ENCODE measurements at regions not wholly inside any gene's neighbourhood (a gene's known extent, or its start where the extent isn't known, plus 50 kb on each side); places are given as distances from the start of the nearest gene placed in this dataset.

- no peak overlapping the region for H3K9ac ChIP-seq (ENCODE audit: low read depth, low read length)
Observed at GRCh38 chr15:39239562-39239961, 341.3 kb upstream of the THBS1 start.

GRCh38 chr15:39242345-39242744 lies 338.5 kb upstream of the THBS1 start:
- H3K9me3 ChIP-seq (ENCODE audit: control insufficient read depth, insufficient read depth, low read length) = no peaks in the 10 kb centered on the region
- no peak overlapping the region for H3K9ac ChIP-seq (ENCODE audit: low read depth, low read length)
- H3K36me3 ChIP-seq (ENCODE audit: control insufficient read depth, insufficient read depth, low read length) = no peaks in the 10 kb centered on the region
- H3K4me3 ChIP-seq (ENCODE audit: low read depth, low read length) = no peak overlapping the region
- H3K27me3 ChIP-seq (ENCODE audit: control insufficient read depth, insufficient read depth, low read length) = no peaks in the 10 kb centered on the region
- no peaks in the 10 kb centered on the region for H3K4me1 ChIP-seq (ENCODE audit: control insufficient read depth, insufficient read depth, low read length)

More at GRCh38 chr15:39239562-39239961, 341.3 kb upstream of the THBS1 start:
- H3K4me1 ChIP-seq (ENCODE audit: control insufficient read depth, insufficient read depth, low read length) = no peaks in the 10 kb centered on the region
- no peaks in the 10 kb centered on the region for H3K36me3 ChIP-seq (ENCODE audit: control insufficient read depth, insufficient read depth, low read length)
- no peaks in the 10 kb centered on the region for H3K27me3 ChIP-seq (ENCODE audit: control insufficient read depth, insufficient read depth, low read length)
- no peak overlapping the region for H3K4me3 ChIP-seq (ENCODE audit: low read depth, low read length)
- H3K9me3 ChIP-seq (ENCODE audit: control insufficient read depth, insufficient read depth, low read length) = no peaks in the 10 kb centered on the region

GRCh38 chr15:39243396-39243795 lies 337.5 kb upstream of the THBS1 start:
- H3K27me3 ChIP-seq (ENCODE audit: control insufficient read depth, insufficient read depth, low read length) = no peaks in the 10 kb centered on the region
- H3K9me3 ChIP-seq (ENCODE audit: control insufficient read depth, insufficient read depth, low read length) = no peaks in the 10 kb centered on the region
- no peak overlapping the region for H3K4me3 ChIP-seq (ENCODE audit: low read depth, low read length)
- H3K4me1 ChIP-seq (ENCODE audit: control insufficient read depth, insufficient read depth, low read length) = no peaks in the 10 kb centered on the region
- no peaks in the 10 kb centered on the region for H3K36me3 ChIP-seq (ENCODE audit: control insufficient read depth, insufficient read depth, low read length)
- no peak overlapping the region for H3K9ac ChIP-seq (ENCODE audit: low read depth, low read length)

DNA sequence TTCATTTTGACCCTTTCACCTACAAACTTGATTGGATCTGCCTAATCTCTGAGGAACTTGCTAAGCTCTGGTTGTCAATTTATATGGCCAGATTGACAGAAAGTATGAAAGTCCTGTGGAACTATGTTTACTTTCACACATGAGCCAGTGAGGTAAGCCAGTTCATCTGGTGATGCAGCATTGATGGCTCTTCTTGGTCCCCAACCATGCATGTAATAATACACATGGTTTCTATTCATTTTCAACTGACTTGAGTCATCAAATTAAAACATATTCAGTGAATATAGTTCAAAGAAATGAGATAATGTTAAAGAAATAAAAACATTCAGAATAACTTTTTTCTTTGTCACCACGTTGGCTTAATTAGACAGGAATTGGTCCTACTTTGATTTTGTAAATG lies 336.1 kb upstream of the THBS1 start:
- Histone ChIP-seq H3K27me3 (ENCODE audit: control insufficient read depth, insufficient read depth, low read length) (no peaks in the 10 kb centered on the region), H3K36me3 (ENCODE audit: control insufficient read depth, insufficient read depth, low read length) (no peaks in the 10 kb centered on the region), H3K4me3 (ENCODE audit: low read depth, low read length) (no peak overlapping the region), H3K9ac (ENCODE audit: low read depth, low read length) (no peak overlapping the region), H3K4me1 (ENCODE audit: control insufficient read depth, insufficient read depth, low read length) (no peaks in the 10 kb centered on the region), H3K9me3 (ENCODE audit: control insufficient read depth, insufficient read depth, low read length) (no peaks in the 10 kb centered on the region)

GRCh38 chr15:39246523-39246922 lies 334.4 kb upstream of the THBS1 start:
- H3K36me3 ChIP-seq (ENCODE audit: control insufficient read depth, insufficient read depth, low read length) = no peaks in the 10 kb centered on the region

GRCh38 chr15:39247574-39247973 lies 333.3 kb upstream of the THBS1 start:
- Histone ChIP-seq H3K4me3 (ENCODE audit: low read depth, low read length) (no peak overlapping the region), H3K4me1 (ENCODE audit: control insufficient read depth, insufficient read depth, low read length) (no peaks in the 10 kb centered on the region), H3K9me3 (ENCODE audit: control insufficient read depth, insufficient read depth, low read length) (no peaks in the 10 kb centered on the region), H3K36me3 (ENCODE audit: control insufficient read depth, insufficient read depth, low read length) (no peaks in the 10 kb centered on the region), H3K9ac (ENCODE audit: low read depth, low read length) (no peak overlapping the region), H3K27me3 (ENCODE audit: control insufficient read depth, insufficient read depth, low read length) (no peaks in the 10 kb centered on the region)

More at GRCh38 chr15:39246523-39246922, 334.4 kb upstream of the THBS1 start:
- Histone ChIP-seq H3K9me3 (ENCODE audit: control insufficient read depth, insufficient read depth, low read length) (no peaks in the 10 kb centered on the region), H3K9ac (ENCODE audit: low read depth, low read length) (no peak overlapping the region), H3K4me1 (ENCODE audit: control insufficient read depth, insufficient read depth, low read length) (no peaks in the 10 kb centered on the region), H3K4me3 (ENCODE audit: low read depth, low read length) (no peak overlapping the region), H3K27me3 (ENCODE audit: control insufficient read depth, insufficient read depth, low read length) (no peaks in the 10 kb centered on the region)

DNA sequence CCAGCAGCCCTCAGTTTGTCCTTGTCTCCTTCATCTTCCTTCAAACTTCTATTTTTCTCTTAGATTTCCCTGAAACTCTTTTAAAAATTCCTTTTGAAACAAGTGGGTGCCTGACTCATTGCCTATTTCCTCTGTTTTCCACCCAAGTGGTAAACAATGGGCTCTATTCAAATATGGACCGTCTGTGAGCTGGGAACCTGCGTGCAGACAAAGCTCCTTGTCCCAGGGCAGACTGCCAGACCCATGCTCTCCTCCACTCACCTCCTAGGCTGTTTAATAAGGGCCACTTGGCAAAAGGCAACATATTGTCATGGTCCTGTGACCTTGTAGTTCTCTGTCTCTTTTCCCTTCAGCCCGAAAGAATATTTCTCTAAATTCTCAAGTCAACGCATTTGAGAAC lies 332.7 kb upstream of the THBS1 start:
- no peak overlapping the region for H3K9ac ChIP-seq (ENCODE audit: low read depth, low read length)
- no peaks in the 10 kb centered on the region for H3K27me3 ChIP-seq (ENCODE audit: control insufficient read depth, insufficient read depth, low read length)
- H3K4me3 ChIP-seq (ENCODE audit: low read depth, low read length) = no peak overlapping the region
- no peaks in the 10 kb centered on the region for H3K9me3 ChIP-seq (ENCODE audit: control insufficient read depth, insufficient read depth, low read length)
- H3K4me1 ChIP-seq (ENCODE audit: control insufficient read depth, insufficient read depth, low read length) = no peaks in the 10 kb centered on the region
- no peaks in the 10 kb centered on the region for H3K36me3 ChIP-seq (ENCODE audit: control insufficient read depth, insufficient read depth, low read length)

DNA sequence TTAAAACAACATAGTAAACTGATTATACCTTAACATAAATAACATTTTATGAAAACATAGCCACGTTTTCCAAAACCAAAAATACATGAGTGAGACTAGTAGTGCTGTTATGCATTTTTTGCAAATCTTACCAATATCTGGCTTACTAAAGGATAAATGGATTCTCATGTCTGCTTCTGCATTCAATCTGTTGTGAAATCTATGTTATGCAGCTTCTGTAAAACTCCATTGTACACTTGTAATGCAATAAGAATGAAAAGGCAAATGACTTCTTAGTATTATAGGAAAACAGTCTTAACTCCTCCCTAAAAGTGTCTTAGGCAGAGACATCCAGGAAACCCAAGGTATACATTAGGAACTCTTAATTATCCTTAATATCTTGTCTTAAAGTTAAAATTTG lies 330.9 kb upstream of the THBS1 start:
- Histone ChIP-seq H3K9ac (ENCODE audit: low read depth, low read length) (no peak overlapping the region), H3K9me3 (ENCODE audit: control insufficient read depth, insufficient read depth, low read length) (no peaks in the 10 kb centered on the region), H3K4me3 (ENCODE audit: low read depth, low read length) (no peak overlapping the region), H3K4me1 (ENCODE audit: control insufficient read depth, insufficient read depth, low read length) (no peaks in the 10 kb centered on the region), H3K27me3 (ENCODE audit: control insufficient read depth, insufficient read depth, low read length) (no peaks in the 10 kb centered on the region), H3K36me3 (ENCODE audit: control insufficient read depth, insufficient read depth, low read length) (no peaks in the 10 kb centered on the region)

- Histone ChIP-seq H3K4me1 (ENCODE audit: control insufficient read depth, insufficient read depth, low read length) (no peaks in the 10 kb centered on the region), H3K36me3 (ENCODE audit: control insufficient read depth, insufficient read depth, low read length) (no peaks in the 10 kb centered on the region), H3K9ac (ENCODE audit: low read depth, low read length) (no peak overlapping the region), H3K27me3 (ENCODE audit: control insufficient read depth, insufficient read depth, low read length) (no peaks in the 10 kb centered on the region), H3K4me3 (ENCODE audit: low read depth, low read length) (no peak overlapping the region), H3K9me3 (ENCODE audit: control insufficient read depth, insufficient read depth, low read length) (no peaks in the 10 kb centered on the region)
Observed at GRCh38 chr15:39250460-39251186, 330.3 kb upstream of the THBS1 start.

DNA sequence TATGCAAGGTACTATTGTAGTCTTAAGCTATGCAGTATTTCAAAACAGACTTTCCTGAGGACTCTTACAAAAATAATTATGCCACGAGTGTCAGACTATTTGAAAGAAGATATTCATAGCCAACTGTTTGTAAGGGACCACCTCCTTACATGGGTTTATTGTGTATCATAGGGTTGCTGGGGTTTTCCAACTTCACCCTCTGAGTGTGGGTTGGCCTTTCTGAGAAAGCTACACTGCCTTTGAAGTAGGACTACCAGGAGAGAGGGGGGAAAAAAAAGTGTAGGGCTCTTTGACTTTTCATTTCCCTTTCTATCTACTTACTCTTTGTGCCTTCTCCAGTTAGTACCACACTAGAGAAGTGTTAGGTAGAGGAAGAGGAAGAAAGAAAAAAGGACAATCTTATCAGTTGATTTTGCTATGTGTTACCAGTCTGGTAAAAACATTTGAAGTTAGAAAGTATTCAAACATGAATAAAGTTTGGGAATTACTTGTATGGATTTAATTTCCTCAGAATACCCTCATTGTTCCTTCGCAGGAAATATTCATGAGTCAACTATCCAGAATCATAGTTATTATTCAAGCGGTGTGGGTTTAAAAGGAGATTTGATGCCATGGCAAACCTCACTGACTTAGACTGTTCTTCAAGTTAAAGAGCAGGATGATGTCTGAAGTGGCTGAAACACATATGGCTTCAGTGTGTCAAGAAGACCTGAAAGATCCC lies 329.3 kb upstream of the THBS1 start:
- Histone ChIP-seq H3K9me3 (ENCODE audit: control insufficient read depth, insufficient read depth, low read length) (no peaks in the 10 kb centered on the region), H3K4me1 (ENCODE audit: control insufficient read depth, insufficient read depth, low read length) (no peaks in the 10 kb centered on the region), H3K27me3 (ENCODE audit: control insufficient read depth, insufficient read depth, low read length) (no peaks in the 10 kb centered on the region), H3K36me3 (ENCODE audit: control insufficient read depth, insufficient read depth, low read length) (no peaks in the 10 kb centered on the region), H3K9ac (ENCODE audit: low read depth, low read length) (no peak overlapping the region), H3K4me3 (ENCODE audit: low read depth, low read length) (no peak overlapping the region)

DNA sequence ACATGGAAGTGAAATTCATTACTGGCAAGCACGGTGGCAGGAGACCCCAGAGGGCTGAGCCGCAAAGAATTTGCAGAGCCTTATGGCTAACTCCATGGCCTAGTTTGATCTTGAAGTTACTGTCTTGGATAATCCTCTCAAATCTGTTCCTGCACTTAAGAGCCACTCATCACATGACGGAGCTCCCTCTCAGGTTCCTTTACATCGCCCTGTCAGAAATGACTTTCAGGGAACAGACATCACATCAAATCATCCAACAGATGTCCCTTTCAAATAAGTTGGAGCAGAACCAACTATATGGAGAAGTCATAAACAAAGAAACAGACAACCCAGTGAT lies 328.8 kb upstream of the THBS1 start:
- no peaks in the 10 kb centered on the region for H3K9me3 ChIP-seq (ENCODE audit: control insufficient read depth, insufficient read depth, low read length)
- H3K9ac ChIP-seq (ENCODE audit: low read depth, low read length) = no peak overlapping the region
- no peaks in the 10 kb centered on the region for H3K27me3 ChIP-seq (ENCODE audit: control insufficient read depth, insufficient read depth, low read length)
- H3K36me3 ChIP-seq (ENCODE audit: control insufficient read depth, insufficient read depth, low read length) = no peaks in the 10 kb centered on the region
- no peaks in the 10 kb centered on the region for H3K4me1 ChIP-seq (ENCODE audit: control insufficient read depth, insufficient read depth, low read length)
- H3K4me3 ChIP-seq (ENCODE audit: low read depth, low read length) = no peak overlapping the region

- Histone ChIP-seq H3K4me3 (ENCODE audit: low read depth, low read length) (no peak overlapping the region), H3K27me3 (ENCODE audit: control insufficient read depth, insufficient read depth, low read length) (no peaks in the 10 kb centered on the region), H3K4me1 (ENCODE audit: control insufficient read depth, insufficient read depth, low read length) (no peaks in the 10 kb centered on the region), H3K36me3 (ENCODE audit: control insufficient read depth, insufficient read depth, low read length) (no peaks in the 10 kb centered on the region), H3K9ac (ENCODE audit: low read depth, low read length) (no peak overlapping the region), H3K9me3 (ENCODE audit: control insufficient read depth, insufficient read depth, low read length) (no peaks in the 10 kb centered on the region)
Observed at GRCh38 chr15:39253552-39253951, 327.3 kb upstream of the THBS1 start.
